ENCODE measurements at regions not wholly inside any gene's neighbourhood (a gene's known extent, or its start where the extent isn't known, plus 50 kb on each side); places are given as distances from the start of the nearest gene placed in this dataset.

- TF ChIP-seq CTCF (IDR thresholded peaks at IDR 0.05) (no peak), POLR2A (IDR thresholded peaks at IDR 0.05) (no peak)
Measured at GRCh38 chr4:79563219-79563618, 155.2 kb upstream of the GK2 start.
